RPMI8226 (cell line): ENCODE measurements at regions not wholly inside any gene's neighbourhood (a gene's known extent, or its start where the extent isn't known, plus 50 kb on each side); places are given as distances from the start of the nearest gene placed in this dataset.
A peak's percentile ranks its signal among the peaks of the same experiment; 100 is the strongest.

Experiments used
- DNase-seq: peaks from one replicate; pipeline ENCODE4 v3.0.0-alpha.2; 2015

GRCh38 chr1:59128784-59129227, 168.1 kb upstream of the FGGY start:
- no peak for DNase-seq

GRCh38 chr1:59132295-59132694, 164.6 kb upstream of the FGGY start:
- DNase-seq: no peak

GRCh38 chr1:59133997-59134396, 162.9 kb upstream of the FGGY start:
- DNase-seq: no peak

GRCh38 chr1:59135761-59136255, 161.1 kb upstream of the FGGY start:
- no peak for DNase-seq

- no peak for DNase-seq
These were observed 160.2 kb upstream of the FGGY start for GRCh38 chr1:59136541-59137275.

GRCh38 chr1:59137276-59137615, 159.6 kb upstream of the FGGY start:
- no peak for DNase-seq

- no peak for DNase-seq
These were observed 158.9 kb upstream of the FGGY start for GRCh38 chr1:59137968-59138367.

GRCh38 chr1:59138402-59138801, 158.5 kb upstream of the FGGY start:
- no peak for DNase-seq

- DNase-seq: no peak
These were observed 157.5 kb upstream of the FGGY start for GRCh38 chr1:59139396-59139795.

- no peak for DNase-seq
These were observed 155.5 kb upstream of the FGGY start for GRCh38 chr1:59141267-59141863.

- no peak for DNase-seq
These were observed 154.4 kb upstream of the FGGY start for GRCh38 chr1:59142311-59143132.

GRCh38 chr1:59143133-59143487, 153.8 kb upstream of the FGGY start:
- DNase-seq: no peak

GRCh38 chr1:59143811-59144210, 153.1 kb upstream of the FGGY start:
- no peak for DNase-seq

- no peak for DNase-seq
These were observed 151.9 kb upstream of the FGGY start for GRCh38 chr1:59144959-59145358.

GRCh38 chr1:59146056-59146455, 150.8 kb upstream of the FGGY start:
- DNase-seq: no peak

GRCh38 chr1:59146651-59147358, 150.1 kb upstream of the FGGY start:
- peak; percentile 10 for DNase-seq

- DNase-seq: no peak
These were observed 147.5 kb upstream of the FGGY start for GRCh38 chr1:59149435-59149834.

- peak; percentile 6 for DNase-seq
These were observed 146.1 kb upstream of the FGGY start for GRCh38 chr1:59150577-59151386.

- no peak for DNase-seq
These were observed 145.5 kb upstream of the FGGY start for GRCh38 chr1:59151387-59151761.

GRCh38 chr1:59151860-59152259, 145.0 kb upstream of the FGGY start:
- DNase-seq: no peak

GRCh38 chr1:59152511-59152910, 144.4 kb upstream of the FGGY start:
- no peak for DNase-seq

- DNase-seq: no peak
These were observed 142.5 kb upstream of the FGGY start for GRCh38 chr1:59154401-59154800.
